Mesodermal cell (in vitro differentiated cells): ENCODE measurements at regions not wholly inside any gene's neighbourhood (a gene's known extent, or its start where the extent isn't known, plus 50 kb on each side); places are given as distances from the start of the nearest gene placed in this dataset.

ENCODE experiments used
- H3K27ac ChIP-seq: 2 replicates; pipeline ENCODE4 v1.7.0; 2013; ENCODE audit warnings: mild to moderate bottlenecking, low read depth, low read length, moderate library complexity; ENCODE audit not compliant: severe bottlenecking
- H3K36me3 ChIP-seq: 2 replicates; pipeline ENCODE4 v1.7.1; 2013; ENCODE audit warnings: mild to moderate bottlenecking, low read length, moderate library complexity; ENCODE audit not compliant: control insufficient read depth, insufficient read depth
- H3K4me1 ChIP-seq: one replicate; pipeline ENCODE4 v1.7.1; 2013; ENCODE audit warnings: mild to moderate bottlenecking, low read length; ENCODE audit not compliant: insufficient read depth, control insufficient read depth, poor library complexity, severe bottlenecking
- H3K4me3 ChIP-seq: 2 replicates; pipeline ENCODE4 v1.7.0; 2013; ENCODE audit warnings: low read length, control low read depth, mild to moderate bottlenecking; ENCODE audit not compliant: insufficient read depth, poor library complexity, severe bottlenecking; ENCODE audit errors: extremely low read depth
- H3K9me3 ChIP-seq: 2 replicates; pipeline ENCODE4 v1.7.1; 2013; ENCODE audit warnings: mild to moderate bottlenecking, low read length, moderate library complexity; ENCODE audit not compliant: control insufficient read depth
- WGBS, 2 experiments: methylation state at CpG; one replicate each; pipeline ENCODE4 v1.1.5; 2013; ENCODE audit warnings: missing lambda C conversion rate in 2 of 2; ENCODE audit not compliant: insufficient coverage in 2 of 2; 5-methylcytosine and 5-hydroxymethylcytosine counted together

DNA sequence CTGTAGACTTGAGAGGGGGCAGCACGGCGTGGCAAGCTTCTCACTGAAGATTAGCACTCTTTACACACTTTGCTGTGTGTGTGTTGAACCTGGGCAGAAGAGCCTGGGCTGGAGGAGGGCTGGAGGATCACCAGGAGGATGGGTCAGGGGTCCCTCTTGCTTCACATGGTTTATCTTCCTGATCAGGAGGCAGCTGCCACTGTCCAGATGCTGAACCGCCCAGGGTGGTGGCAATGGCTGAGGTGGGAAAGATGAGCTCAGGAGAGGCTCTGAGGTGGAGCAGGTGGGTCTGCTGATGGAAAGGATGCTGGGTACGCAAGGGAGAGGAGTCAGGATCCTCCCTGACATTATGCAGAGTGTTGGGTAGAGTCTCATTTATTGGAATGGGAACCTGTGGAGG lies 191.5 kb downstream of the RAMP3 start:
- peaks cover 15% of the 10 kb centered on the region for H3K4me1 ChIP-seq
- H3K9me3 ChIP-seq: no peaks in the 10 kb centered on the region
- no peaks in the 10 kb centered on the region for H3K36me3 ChIP-seq
- WGBS, 2 experiments: 100% methylated on average over 2 of the region's 4 CpGs
- no peak overlapping the region for H3K4me3 ChIP-seq
- H3K27ac ChIP-seq: no peak overlapping the region

- H3K9me3 ChIP-seq: no peaks in the 10 kb centered on the region
- peaks cover 15% of the 10 kb centered on the region for H3K4me1 ChIP-seq
- no peak overlapping the region for H3K4me3 ChIP-seq
- no peak overlapping the region for H3K27ac ChIP-seq
- 94 to 100% methylated on average over 1 to 3 of the region's 3 CpGs for WGBS, 2 experiments
- no peaks in the 10 kb centered on the region for H3K36me3 ChIP-seq
Observed at GRCh38 chr7:45350896-45351295, 193.3 kb downstream of the RAMP3 start.

DNA sequence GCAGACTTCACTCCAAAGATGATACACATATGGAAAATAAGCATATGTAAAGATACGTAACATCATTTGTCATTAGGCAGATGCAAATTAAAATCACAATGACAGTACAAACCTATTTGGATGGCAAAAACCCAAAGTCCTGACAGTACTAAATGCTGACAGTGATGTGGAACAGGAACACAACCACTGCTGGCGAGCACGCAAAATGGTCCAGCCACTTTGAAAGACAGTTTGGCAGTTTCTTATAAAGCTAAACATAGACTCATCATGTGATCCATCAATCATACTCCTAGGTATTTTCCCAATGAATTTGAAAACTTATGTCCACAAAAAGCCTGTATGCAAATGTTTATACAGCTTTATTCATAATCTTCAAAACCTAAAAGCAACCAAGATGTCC lies 200.7 kb downstream of the RAMP3 start:
- Histone ChIP-seq H3K27ac (no peak overlapping the region), H3K4me1 (no peaks in the 10 kb centered on the region), H3K4me3 (no peak overlapping the region), H3K36me3 (no peaks in the 10 kb centered on the region), H3K9me3 (no peaks in the 10 kb centered on the region)
- 82% methylated on average over 2 of the region's 3 CpGs; no CpG with 5 or more reads in 1 of the 2 experiments for WGBS, 2 experiments

DNA sequence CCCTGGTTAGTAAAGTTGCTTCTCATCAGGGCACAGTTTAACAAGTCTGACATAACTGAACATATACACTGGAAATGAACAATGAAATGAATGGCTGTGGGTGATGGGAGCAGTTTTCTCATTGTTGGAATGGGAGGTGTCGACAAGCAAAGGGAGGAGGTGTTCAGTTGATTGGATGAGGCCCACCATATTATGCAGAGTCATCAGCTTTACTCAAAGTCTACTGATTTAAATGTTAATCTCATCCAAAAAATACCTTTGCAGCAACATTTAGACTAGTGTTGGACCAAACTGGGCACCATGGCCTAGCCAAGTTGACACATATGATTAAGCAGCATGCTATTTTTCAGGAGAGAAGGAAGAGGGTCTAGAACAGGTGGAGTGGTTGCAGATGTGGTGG lies 201.7 kb downstream of the RAMP3 start:
- no peaks in the 10 kb centered on the region for H3K9me3 ChIP-seq
- no peaks in the 10 kb centered on the region for H3K36me3 ChIP-seq
- no peaks in the 10 kb centered on the region for H3K4me1 ChIP-seq
- H3K27ac ChIP-seq: no peak overlapping the region
- 100% methylated on average over 1 of the region's 1 CpG; no CpG with 5 or more reads in 1 of the 2 experiments for WGBS, 2 experiments
- H3K4me3 ChIP-seq: no peak overlapping the region

DNA sequence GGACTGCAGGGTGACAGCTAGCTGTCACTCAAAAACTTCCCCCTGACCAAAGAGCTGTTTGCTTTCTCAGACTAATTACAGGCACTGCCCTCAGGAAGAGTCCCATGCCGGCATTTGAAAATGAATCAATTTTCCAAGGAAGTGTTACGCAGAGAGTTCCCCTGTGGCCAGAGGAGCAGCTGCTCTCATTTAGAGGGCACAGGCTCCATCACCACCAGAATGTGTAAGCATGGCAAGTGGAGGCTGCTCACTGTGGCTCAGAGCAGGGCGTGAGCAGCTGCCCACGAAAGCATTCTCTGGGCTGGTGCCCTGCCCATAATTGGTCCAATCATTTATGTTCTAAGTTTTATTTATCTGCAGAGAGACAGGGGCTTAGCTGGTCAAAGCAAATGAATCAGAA lies 202.2 kb downstream of the RAMP3 start:
- H3K9me3 ChIP-seq: no peaks in the 10 kb centered on the region
- no peak overlapping the region for H3K27ac ChIP-seq
- 83 to 100% methylated on average over 2 of the region's 4 CpGs for WGBS, 2 experiments
- H3K4me3 ChIP-seq: no peak overlapping the region
- H3K36me3 ChIP-seq: no peaks in the 10 kb centered on the region
- H3K4me1 ChIP-seq: no peaks in the 10 kb centered on the region

GRCh38 chr7:45363669-45364068 lies 206.1 kb downstream of the RAMP3 start:
- H3K36me3 ChIP-seq: no peaks in the 10 kb centered on the region
- 57 to 68% methylated on average over 5 to 7 of the region's 7 CpGs for WGBS, 2 experiments
- no peak overlapping the region for H3K4me3 ChIP-seq
- H3K27ac ChIP-seq: no peak overlapping the region
- no peaks in the 10 kb centered on the region for H3K9me3 ChIP-seq
- no peaks in the 10 kb centered on the region for H3K4me1 ChIP-seq

DNA sequence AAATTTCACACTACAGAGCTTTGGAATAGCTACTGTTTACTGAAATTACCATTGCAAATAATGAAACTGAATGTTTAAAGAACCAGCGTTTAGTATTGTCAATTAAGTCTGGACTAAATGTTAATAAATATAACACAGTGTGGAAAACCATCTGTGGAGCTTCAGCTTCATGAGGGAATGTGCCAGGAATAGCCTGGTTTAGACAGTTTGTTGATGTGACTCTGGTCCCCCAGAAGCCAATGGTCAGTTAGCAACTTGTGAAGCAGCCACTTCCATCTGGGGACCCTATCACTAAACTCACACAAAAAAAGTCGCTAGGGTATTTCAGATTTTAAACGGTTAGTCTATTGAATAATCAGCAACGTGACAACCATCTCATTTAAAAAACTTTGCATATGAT lies 207.8 kb downstream of the RAMP3 start:
- Histone ChIP-seq H3K9me3 (no peaks in the 10 kb centered on the region), H3K36me3 (no peaks in the 10 kb centered on the region), H3K4me1 (no peaks in the 10 kb centered on the region), H3K4me3 (no peak overlapping the region), H3K27ac (no peak overlapping the region)
- WGBS, 2 experiments: 80 to 100% methylated on average over 1 to 4 of the region's 4 CpGs

GRCh38 chr7:45366475-45366874 lies 207.7 kb upstream of the ADCY1 start:
- H3K27ac ChIP-seq: no peak overlapping the region
- 76 to 86% methylated on average over 3 of the region's 3 CpGs for WGBS, 2 experiments
- H3K4me1 ChIP-seq: no peaks in the 10 kb centered on the region
- H3K9me3 ChIP-seq: no peaks in the 10 kb centered on the region
- no peaks in the 10 kb centered on the region for H3K36me3 ChIP-seq
- no peak overlapping the region for H3K4me3 ChIP-seq

- H3K27ac ChIP-seq: no peak overlapping the region
- WGBS, 2 experiments: 80 to 88% methylated on average over 5 of the region's 5 CpGs
- H3K4me1 ChIP-seq: no peaks in the 10 kb centered on the region
- H3K4me3 ChIP-seq: no peak overlapping the region
- no peaks in the 10 kb centered on the region for H3K9me3 ChIP-seq
- H3K36me3 ChIP-seq: no peaks in the 10 kb centered on the region
Observed at GRCh38 chr7:45367026-45367425, 207.1 kb upstream of the ADCY1 start.

GRCh38 chr7:45368129-45368807 lies 205.9 kb upstream of the ADCY1 start:
- no peaks in the 10 kb centered on the region for H3K36me3 ChIP-seq
- no peaks in the 10 kb centered on the region for H3K4me1 ChIP-seq
- H3K4me3 ChIP-seq: no peak overlapping the region
- H3K27ac ChIP-seq: no peak overlapping the region
- H3K9me3 ChIP-seq: no peaks in the 10 kb centered on the region

- 69 to 85% methylated on average over 2 of the region's 4 CpGs for WGBS, 2 experiments
- Histone ChIP-seq H3K27ac (no peak overlapping the region), H3K9me3 (peaks cover 10% of the 10 kb centered on the region), H3K36me3 (no peaks in the 10 kb centered on the region), H3K4me3 (no peak overlapping the region), H3K4me1 (no peaks in the 10 kb centered on the region)
Observed at GRCh38 chr7:45384499-45384898, 189.7 kb upstream of the ADCY1 start.
